ENCODE measurements at regions not wholly inside any gene's neighbourhood (a gene's known extent, or its start where the extent isn't known, plus 50 kb on each side); places are given as distances from the start of the nearest gene placed in this dataset.

GRCh38 chr3:161890147-161890625 lies 393.6 kb downstream of the OTOL1 start:
- no peak for TF ChIP-seq CTCF (IDR thresholded peaks at IDR 0.05)
- TF ChIP-seq POLR2A (IDR thresholded peaks at IDR 0.05): no peak
